BJ (cell line): ENCODE measurements at regions not wholly inside any gene's neighbourhood (a gene's known extent, or its start where the extent isn't known, plus 50 kb on each side); places are given as distances from the start of the nearest gene placed in this dataset.

Source experiments
- CTCF ChIA-PET: fragments of 350-600 bp; formaldehyde crosslinking; extraction: SDS; loops from one replicate; lab custom pipeline; 2021; ENCODE audit warnings: antibody characterized with exemption, inconsistent platforms; lab: Yijun Ruan, JAX
- POLR2A ChIA-PET: fragments of 300-600 bp; sonication (Branson Sonifier 250); formaldehyde crosslinking; extraction: SDS; loops from one replicate; lab custom pipeline; 2021; ENCODE audit warnings: antibody characterized with exemption; lab: Charles Lee
- DNase-seq: peaks from one replicate; pipeline ENCODE4 v3.0.0-alpha.2; 2011; ENCODE audit warnings: low read depth
- H3K27me3 ChIP-seq: 2 replicates; pipeline ENCODE4 v1.6.0; 2011; ENCODE audit warnings: low read length; ENCODE audit not compliant: control insufficient read depth, insufficient read depth
- H3K36me3 ChIP-seq: 2 replicates; pipeline ENCODE4 v1.5.1; 2011; ENCODE audit warnings: low read length; ENCODE audit not compliant: control insufficient read depth, insufficient read depth
- H3K4me3 ChIP-seq: 2 replicates; pipeline ENCODE4 v1.5.1; 2011; ENCODE audit warnings: low read depth, mild to moderate bottlenecking, control low read depth, low read length
- CTCF ChIP-seq: IDR thresholded peaks from 2 replicates; pipeline ENCODE4 v1.5.1; 2011; ENCODE audit warnings: low read depth, mild to moderate bottlenecking, control low read depth, inconsistent platforms, low read length, moderate library complexity; ENCODE audit not compliant: insufficient read depth

- ChIA-PET POLR2A (no interaction called here), CTCF (no interaction called here)
- Histone ChIP-seq H3K36me3 (no peaks in the 10 kb centered on the region), H3K4me3 (no peak overlapping the region), H3K27me3 (no peaks in the 10 kb centered on the region)
- DNase-seq = no peak
- TF ChIP-seq CTCF = peak; percentile 54
These were observed 537.4 kb downstream of the SLITRK6 start for GRCh38 chr13:85261757-85262346.

DNA sequence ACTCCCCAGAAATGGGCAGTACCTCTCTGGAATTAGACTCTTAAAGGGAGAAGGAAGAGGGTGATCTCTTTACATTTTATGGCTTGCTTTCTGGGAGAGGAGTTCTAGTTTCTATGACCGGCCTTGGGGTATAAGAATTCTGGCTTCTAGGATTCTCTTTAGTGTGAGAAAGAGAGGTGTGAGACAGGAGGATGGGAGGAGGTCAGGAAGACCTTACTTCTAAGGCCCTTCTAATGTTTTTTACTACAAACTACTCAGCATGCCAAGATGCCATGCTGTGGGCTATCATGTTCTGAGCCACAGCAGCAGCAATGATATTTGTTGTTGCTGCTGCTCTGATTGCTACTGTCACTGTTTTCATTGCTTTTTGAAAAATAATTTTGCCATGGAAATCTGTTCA is 538.3 kb downstream of the SLITRK6 start:
- CTCF ChIA-PET = no interaction called here
- no peak for DNase-seq
- H3K36me3 ChIP-seq = no peaks in the 10 kb centered on the region
- no peak overlapping the region for H3K4me3 ChIP-seq
- POLR2A ChIA-PET = no interaction called here
- no peak for TF ChIP-seq CTCF
- no peaks in the 10 kb centered on the region for H3K27me3 ChIP-seq

DNA sequence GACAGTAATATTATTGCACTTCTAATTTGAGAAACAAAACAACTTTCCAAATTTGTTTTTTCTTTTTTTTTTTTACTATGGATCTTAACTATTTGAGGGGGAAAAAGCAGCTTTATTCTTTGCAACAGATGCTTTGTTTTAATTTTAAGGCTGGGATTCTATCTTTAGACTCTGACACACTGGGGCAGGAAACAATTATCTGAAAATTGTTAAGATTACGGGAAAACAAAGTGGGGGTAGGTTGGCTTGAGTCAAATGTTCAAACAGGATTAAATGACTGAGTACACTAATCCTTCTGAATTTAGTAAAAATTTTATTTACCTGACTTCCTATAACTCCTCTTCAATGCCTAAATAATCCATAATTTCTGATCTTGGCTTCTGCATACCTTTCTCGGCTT is 543.2 kb downstream of the SLITRK6 start:
- ChIA-PET POLR2A (no interaction called here), CTCF (no interaction called here)
- Histone ChIP-seq H3K4me3 (no peak overlapping the region), H3K36me3 (no peaks in the 10 kb centered on the region), H3K27me3 (no peaks in the 10 kb centered on the region)
- TF ChIP-seq CTCF = no peak
- no peak for DNase-seq

DNA sequence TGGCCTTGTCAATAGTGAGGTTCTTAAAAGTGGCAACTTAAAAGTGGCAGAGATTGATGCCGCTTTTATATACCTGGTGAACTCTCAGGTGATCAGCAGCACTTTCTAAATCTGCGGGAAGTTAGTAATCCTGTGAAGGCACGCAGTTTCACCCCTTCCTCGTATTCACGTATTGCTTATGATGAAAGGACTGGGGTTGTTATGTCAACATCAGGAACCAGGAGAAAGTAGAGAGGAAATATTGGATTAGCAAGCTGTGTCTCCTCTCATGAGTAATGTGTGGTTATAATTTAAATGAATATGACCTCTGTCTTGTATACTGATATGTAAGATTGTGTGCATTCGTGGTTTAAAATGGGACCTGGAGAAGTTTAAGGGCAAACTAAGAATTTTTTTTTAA is 544.6 kb downstream of the SLITRK6 start:
- Histone ChIP-seq H3K36me3 (no peaks in the 10 kb centered on the region), H3K27me3 (no peaks in the 10 kb centered on the region), H3K4me3 (no peak overlapping the region)
- no peak for TF ChIP-seq CTCF
- ChIA-PET POLR2A (no interaction called here), CTCF (no interaction called here)
- no peak for DNase-seq

DNA sequence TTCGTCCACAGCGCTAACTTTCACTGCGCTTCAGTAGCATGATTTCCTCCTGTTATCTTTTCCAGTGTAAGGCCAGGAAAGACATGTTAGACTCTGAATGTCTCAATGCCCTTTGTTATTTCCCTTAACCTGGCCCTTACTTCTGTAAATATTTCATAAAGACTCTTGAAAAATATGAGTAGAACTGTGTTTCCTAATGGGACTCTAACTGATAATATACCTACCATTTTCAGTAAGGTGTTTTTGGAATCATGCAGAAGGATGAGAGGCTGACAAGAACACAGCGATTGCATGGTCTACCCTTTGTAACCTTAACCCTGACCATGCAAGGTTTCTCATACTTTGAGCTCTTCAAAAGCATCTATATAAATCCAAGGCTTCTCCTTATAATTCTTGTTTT is 550.1 kb downstream of the SLITRK6 start:
- POLR2A ChIA-PET = no interaction called here
- Histone ChIP-seq H3K36me3 (no peaks in the 10 kb centered on the region), H3K4me3 (no peak overlapping the region), H3K27me3 (no peaks in the 10 kb centered on the region)
- CTCF ChIA-PET = interaction anchor here (0.9 kb wide), 1 partner anchor 22 kb away, joined by 3 read pairs; no protein-coding TSS in a partner anchor
- TF ChIP-seq CTCF = no peak
- DNase-seq = no peak
